AG09309 (cell line): ENCODE measurements at regions not wholly inside any gene's neighbourhood (a gene's known extent, or its start where the extent isn't known, plus 50 kb on each side); places are given as distances from the start of the nearest gene placed in this dataset.

Source experiments
- DNase-seq: peaks from one replicate; pipeline ENCODE4 v3.0.0-alpha.2; 2010; ENCODE audit warnings: low read depth
- H3K4me3 ChIP-seq: 2 replicates; pipeline ENCODE4 v1.5.1; 2011; ENCODE audit warnings: mild to moderate bottlenecking, low read depth, low read length, moderate library complexity; ENCODE audit not compliant: control insufficient read depth
- TF ChIP-seq, protein P1 (sequence below): IDR thresholded peaks from 2 replicates; pipeline ENCODE4 v1.5.1; 2011; ENCODE audit warnings: mild to moderate bottlenecking, low read depth, low read length, inconsistent platforms; ENCODE audit not compliant: insufficient read depth, control insufficient read depth; ENCODE audit errors: missing control alignments

DNA sequence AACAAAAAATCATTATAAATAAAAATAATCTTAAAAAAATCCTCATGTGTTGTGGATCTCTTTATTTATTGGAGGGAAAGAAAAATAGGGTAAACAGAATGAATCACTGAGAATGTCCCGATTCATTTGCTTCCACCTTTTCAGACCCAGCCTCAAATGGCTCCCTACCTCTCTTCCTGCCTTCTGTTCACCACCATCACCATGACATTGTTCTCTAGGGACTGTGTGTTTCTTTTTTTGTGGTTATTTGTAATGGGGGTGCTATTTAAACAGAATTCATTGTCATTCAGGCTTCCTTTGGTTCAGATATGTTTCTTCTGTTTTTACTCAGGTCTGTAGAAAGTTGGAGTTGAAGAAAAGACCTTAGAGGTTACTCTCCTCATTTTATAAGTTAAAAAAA is 198.2 kb downstream of the KIF4B start:
- no peak overlapping the region for H3K4me3 ChIP-seq
- DNase-seq: no peak
- TF ChIP-seq, protein P1, sequence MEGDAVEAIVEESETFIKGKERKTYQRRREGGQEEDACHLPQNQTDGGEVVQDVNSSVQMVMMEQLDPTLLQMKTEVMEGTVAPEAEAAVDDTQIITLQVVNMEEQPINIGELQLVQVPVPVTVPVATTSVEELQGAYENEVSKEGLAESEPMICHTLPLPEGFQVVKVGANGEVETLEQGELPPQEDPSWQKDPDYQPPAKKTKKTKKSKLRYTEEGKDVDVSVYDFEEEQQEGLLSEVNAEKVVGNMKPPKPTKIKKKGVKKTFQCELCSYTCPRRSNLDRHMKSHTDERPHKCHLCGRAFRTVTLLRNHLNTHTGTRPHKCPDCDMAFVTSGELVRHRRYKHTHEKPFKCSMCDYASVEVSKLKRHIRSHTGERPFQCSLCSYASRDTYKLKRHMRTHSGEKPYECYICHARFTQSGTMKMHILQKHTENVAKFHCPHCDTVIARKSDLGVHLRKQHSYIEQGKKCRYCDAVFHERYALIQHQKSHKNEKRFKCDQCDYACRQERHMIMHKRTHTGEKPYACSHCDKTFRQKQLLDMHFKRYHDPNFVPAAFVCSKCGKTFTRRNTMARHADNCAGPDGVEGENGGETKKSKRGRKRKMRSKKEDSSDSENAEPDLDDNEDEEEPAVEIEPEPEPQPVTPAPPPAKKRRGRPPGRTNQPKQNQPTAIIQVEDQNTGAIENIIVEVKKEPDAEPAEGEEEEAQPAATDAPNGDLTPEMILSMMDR: no peak

DNA sequence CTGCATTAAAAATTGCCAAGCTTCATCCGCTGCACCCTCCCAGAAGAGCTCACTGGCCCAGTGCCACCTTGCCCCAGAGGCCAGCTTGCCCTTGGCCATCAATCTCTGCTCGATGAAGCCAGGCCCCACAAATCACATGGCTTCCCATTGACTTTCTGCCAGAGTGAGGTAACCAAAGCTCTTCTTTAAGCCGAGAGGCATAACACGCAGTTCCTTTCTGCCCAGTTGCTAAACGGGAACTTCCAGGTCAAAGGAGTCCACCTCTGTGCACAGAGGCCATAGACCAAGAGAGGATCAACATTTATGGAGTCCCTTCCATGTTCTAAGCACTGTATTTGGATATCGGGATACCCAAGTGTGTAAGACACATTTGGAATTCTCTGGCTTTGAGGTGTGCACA is 208.8 kb downstream of the KIF4B start:
- H3K4me3 ChIP-seq: no peak overlapping the region
- DNase-seq: no peak
- TF ChIP-seq, protein P1: no peak

DNA sequence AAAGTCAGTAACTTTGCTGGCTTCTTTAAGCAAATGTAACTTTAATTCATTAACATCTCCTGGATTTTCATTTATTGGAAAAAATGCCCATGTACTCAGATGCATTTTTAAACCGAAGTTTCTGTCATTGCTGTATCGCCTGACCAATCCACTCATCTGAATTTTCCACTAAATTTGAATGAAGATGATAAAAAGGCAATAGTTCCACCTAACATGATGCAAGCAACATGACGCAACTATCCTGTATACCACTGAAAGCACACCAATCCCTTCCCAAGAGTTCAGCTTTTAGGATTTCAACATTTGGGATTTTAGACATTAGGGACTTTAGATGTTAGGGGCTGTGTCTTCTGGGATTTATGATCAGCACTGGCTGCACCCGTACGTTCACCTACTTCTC is 215.6 kb downstream of the KIF4B start:
- no peak for DNase-seq
- TF ChIP-seq, protein P1: no peak
- H3K4me3 ChIP-seq: no peak overlapping the region

DNA sequence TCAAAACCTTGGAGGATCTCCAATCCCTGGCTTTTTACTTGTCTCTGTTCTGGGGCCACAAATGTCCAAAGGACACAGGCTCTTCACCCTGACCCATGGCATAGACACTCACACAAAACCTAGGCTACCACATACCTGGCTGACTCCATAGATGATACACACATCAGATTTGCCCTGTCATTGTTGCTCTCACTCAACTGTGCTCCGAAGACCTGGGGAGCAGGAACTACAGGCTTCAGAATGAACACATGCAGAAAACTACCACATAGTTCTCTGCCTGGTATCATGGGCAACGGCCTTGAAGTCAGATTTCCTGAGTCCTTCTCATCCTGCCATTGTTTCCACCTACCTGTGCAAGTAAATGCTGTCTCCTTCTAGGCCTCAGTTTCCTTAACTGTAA is 226.2 kb downstream of the KIF4B start:
- TF ChIP-seq, protein P1: no peak
- no peak overlapping the region for H3K4me3 ChIP-seq
- DNase-seq: no peak

DNA sequence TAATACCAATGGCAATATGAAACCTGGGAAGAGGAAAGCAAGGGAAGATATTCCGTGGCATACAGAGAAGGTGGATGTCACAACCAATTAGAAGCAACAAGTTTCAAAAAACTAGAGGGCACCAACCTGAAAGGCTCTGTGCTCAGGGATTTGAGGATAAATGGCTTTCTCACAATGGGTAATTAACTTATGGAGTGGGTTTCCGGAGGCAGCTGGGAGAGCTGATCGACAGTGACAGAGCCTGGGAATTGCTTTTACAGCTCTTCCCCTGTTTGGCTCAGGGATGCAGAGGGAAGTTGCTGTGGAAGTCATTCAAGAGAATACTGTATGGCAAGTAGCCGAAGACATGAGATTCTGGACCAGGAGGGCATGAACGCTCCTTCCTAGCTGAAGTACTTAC is 237.0 kb downstream of the KIF4B start:
- DNase-seq: no peak
- TF ChIP-seq, protein P1: no peak
- H3K4me3 ChIP-seq: no peak overlapping the region

DNA sequence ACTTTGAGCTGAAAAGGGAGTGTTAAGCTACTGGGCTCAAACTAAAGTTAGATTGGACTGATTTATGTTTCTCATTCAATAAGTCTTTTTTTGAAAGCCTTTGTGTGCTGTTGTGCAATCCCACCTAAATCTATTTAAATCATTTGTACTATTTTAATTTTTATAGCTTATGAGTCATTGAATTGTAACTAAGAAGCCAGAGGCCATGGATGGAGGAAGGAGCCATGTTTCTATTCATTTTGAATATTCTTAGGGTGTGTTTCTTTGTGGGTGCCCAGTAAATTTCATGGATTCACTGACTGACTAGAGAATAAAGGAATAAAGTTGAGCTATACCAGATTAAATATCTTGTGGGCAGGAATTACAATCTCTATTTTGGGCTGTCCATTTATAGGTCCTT is 238.5 kb downstream of the KIF4B start:
- TF ChIP-seq, protein P1: no peak
- DNase-seq: no peak
- no peak overlapping the region for H3K4me3 ChIP-seq

DNA sequence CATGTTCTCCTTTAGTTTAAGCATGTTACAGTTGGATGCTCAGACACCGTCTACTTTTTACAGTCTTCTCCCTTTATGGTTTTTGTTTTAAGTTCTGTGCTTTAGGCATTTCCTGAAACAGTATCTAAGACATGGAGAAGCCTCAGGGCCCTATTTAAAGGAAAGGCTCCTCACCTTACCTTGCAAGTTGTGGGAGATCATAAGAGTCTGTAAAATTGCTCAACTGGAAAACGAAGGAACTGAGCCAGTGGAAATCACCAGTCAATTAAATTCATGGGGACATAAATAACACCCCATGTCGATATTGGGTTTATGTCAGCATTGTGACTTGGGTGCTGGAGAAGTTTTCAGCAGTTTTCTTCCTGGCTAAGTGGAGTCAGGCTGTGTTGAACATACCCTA is 239.2 kb downstream of the KIF4B start:
- DNase-seq: no peak
- no peak overlapping the region for H3K4me3 ChIP-seq
- TF ChIP-seq, protein P1: no peak
